DMS153 treated with DMSO at 0.1 percent for 48 hours (cell line): ENCODE measurements at regions not wholly inside any gene's neighbourhood (a gene's known extent, or its start where the extent isn't known, plus 50 kb on each side); places are given as distances from the start of the nearest gene placed in this dataset.

Source experiments
- DNase-seq: peaks from one replicate; lab custom pipeline; 2025; ENCODE audit not compliant: unreplicated experiment; lab: John Stamatoyannopoulos, UW

- no peak for DNase-seq
Observed at GRCh38 chr7:98679741-98680140, 62.7 kb downstream of the NPTX2 start.

GRCh38 chr7:98681511-98681910, 64.4 kb downstream of the NPTX2 start:
- DNase-seq: no peak

GRCh38 chr7:98681951-98682350, 64.9 kb downstream of the NPTX2 start:
- DNase-seq: no peak

GRCh38 chr7:98683514-98683913, 66.4 kb downstream of the NPTX2 start:
- no peak for DNase-seq

- no peak for DNase-seq
Observed at GRCh38 chr7:98685541-98685940, 68.5 kb downstream of the NPTX2 start.

- DNase-seq: no peak
Observed at GRCh38 chr7:98686466-98687080, 69.5 kb downstream of the NPTX2 start.

GRCh38 chr7:98687111-98687751, 70.1 kb downstream of the NPTX2 start:
- no peak for DNase-seq

- DNase-seq: no peak
Observed at GRCh38 chr7:98691619-98692018, 74.5 kb downstream of the NPTX2 start.

- no peak for DNase-seq
Observed at GRCh38 chr7:98697083-98697482, 80.0 kb downstream of the NPTX2 start.

- no peak for DNase-seq
Observed at GRCh38 chr7:98697485-98698240, 80.6 kb downstream of the NPTX2 start.

- no peak for DNase-seq
Observed at GRCh38 chr7:98698976-98699375, 81.9 kb downstream of the NPTX2 start.

- no peak for DNase-seq
Observed at GRCh38 chr7:98700533-98700932, 83.4 kb downstream of the NPTX2 start.

GRCh38 chr7:98701372-98701771, 84.3 kb downstream of the NPTX2 start:
- DNase-seq: no peak

- no peak for DNase-seq
Observed at GRCh38 chr7:98702021-98702420, 84.9 kb downstream of the NPTX2 start.

- DNase-seq: no peak
Observed at GRCh38 chr7:98703916-98704315, 86.8 kb downstream of the NPTX2 start.

GRCh38 chr7:98705626-98706025, 88.5 kb downstream of the NPTX2 start:
- no peak for DNase-seq

- DNase-seq: no peak
Observed at GRCh38 chr7:98707076-98707475, 90.0 kb downstream of the NPTX2 start.

- no peak for DNase-seq
Observed at GRCh38 chr7:98711945-98712344, 94.9 kb downstream of the NPTX2 start.

- DNase-seq: no peak
Observed at GRCh38 chr7:98713165-98713810, 96.2 kb downstream of the NPTX2 start.

GRCh38 chr7:98719396-98719795, 102.3 kb downstream of the NPTX2 start:
- no peak for DNase-seq

GRCh38 chr7:98722402-98722801, 105.3 kb downstream of the NPTX2 start:
- no peak for DNase-seq

GRCh38 chr7:98724591-98724990, 107.5 kb downstream of the NPTX2 start:
- no peak for DNase-seq
